Activated naive CD4-positive, alpha-beta T cell treated with Interleukin-2 at 50 U/mL for 16 hours (primary cell): ENCODE measurements at regions not wholly inside any gene's neighbourhood (a gene's known extent, or its start where the extent isn't known, plus 50 kb on each side); places are given as distances from the start of the nearest gene placed in this dataset.
A peak's percentile ranks its signal among the peaks of the same experiment; 100 is the strongest.
"Not testable (repeated sequence)": the region's sequence is repeated elsewhere in the genome, so short reads cannot be mapped to it uniquely, and the experiment has no call there.

Experiments used
- DNase-seq: peaks from one replicate; pipeline ENCODE4 v3.0.0-alpha.2; 2020

- DNase-seq = not testable (repeated sequence)
Observed at GRCh38 chr7:6939896-6940295, 113.8 kb upstream of the CCZ1B start.

GRCh38 chr7:6946873-6947272, 120.8 kb upstream of the CCZ1B start:
- DNase-seq = not testable (repeated sequence)

GRCh38 chr7:6950231-6950630, 124.2 kb upstream of the CCZ1B start:
- not testable (repeated sequence) for DNase-seq

- DNase-seq = not testable (repeated sequence)
Observed at GRCh38 chr7:6951553-6951952, 125.5 kb upstream of the CCZ1B start.

GRCh38 chr7:6953138-6953797, 127.2 kb upstream of the CCZ1B start:
- not testable (repeated sequence) for DNase-seq

GRCh38 chr7:6953798-6954181, 127.7 kb upstream of the CCZ1B start:
- not testable (repeated sequence) for DNase-seq

GRCh38 chr7:6955385-6955784, 129.3 kb upstream of the CCZ1B start:
- DNase-seq = not testable (repeated sequence)

GRCh38 chr7:6955990-6956566, 130.0 kb upstream of the CCZ1B start:
- DNase-seq = not testable (repeated sequence)

GRCh38 chr7:6958371-6958770, 132.3 kb upstream of the CCZ1B start:
- not testable (repeated sequence) for DNase-seq

GRCh38 chr7:6959942-6960341, 133.9 kb upstream of the CCZ1B start:
- DNase-seq = not testable (repeated sequence)

GRCh38 chr7:6962871-6963270, 136.8 kb upstream of the CCZ1B start:
- DNase-seq = not testable (repeated sequence)

GRCh38 chr7:6965051-6965450, 139.0 kb upstream of the CCZ1B start:
- peak; percentile 57 for DNase-seq

- not testable (repeated sequence) for DNase-seq
Observed at GRCh38 chr7:6970180-6970579, 144.1 kb upstream of the CCZ1B start.

GRCh38 chr7:6974876-6975275, 148.8 kb upstream of the CCZ1B start:
- not testable (repeated sequence) for DNase-seq

GRCh38 chr7:6975346-6975745, 149.3 kb upstream of the CCZ1B start:
- DNase-seq = not testable (repeated sequence)

GRCh38 chr7:6977368-6977767, 151.3 kb upstream of the CCZ1B start:
- not testable (repeated sequence) for DNase-seq

- not testable (repeated sequence) for DNase-seq
Observed at GRCh38 chr7:6978326-6978725, 152.3 kb upstream of the CCZ1B start.

- not testable (repeated sequence) for DNase-seq
Observed at GRCh38 chr7:6979456-6979855, 153.4 kb upstream of the CCZ1B start.

GRCh38 chr7:6982375-6982774, 156.3 kb upstream of the CCZ1B start:
- not testable (repeated sequence) for DNase-seq

GRCh38 chr7:6986892-6987291, 160.8 kb upstream of the CCZ1B start:
- not testable (repeated sequence) for DNase-seq

- not testable (repeated sequence) for DNase-seq
Observed at GRCh38 chr7:6988608-6989007, 162.5 kb upstream of the CCZ1B start.

- DNase-seq = not testable (repeated sequence)
Observed at GRCh38 chr7:6989968-6990367, 163.9 kb upstream of the CCZ1B start.

- not testable (repeated sequence) for DNase-seq
Observed at GRCh38 chr7:6990426-6991152, 164.5 kb upstream of the CCZ1B start.

GRCh38 chr7:6991169-6991611, 165.1 kb upstream of the CCZ1B start:
- DNase-seq = peak; percentile 54
